Endodermal cell (in vitro differentiated cells): ENCODE measurements at regions not wholly inside any gene's neighbourhood (a gene's known extent, or its start where the extent isn't known, plus 50 kb on each side); places are given as distances from the start of the nearest gene placed in this dataset.

Source experiments
- DNase-seq: peaks from one replicate; pipeline ENCODE4 v3.0.0-alpha.2; 2017
- H3K27ac ChIP-seq: 2 replicates; pipeline ENCODE4 v1.5.1; 2013; ENCODE audit warnings: mild to moderate bottlenecking, low read depth, low read length, moderate library complexity
- H3K27me3 ChIP-seq: 2 replicates; pipeline ENCODE4 v1.6.1; 2013; ENCODE audit warnings: mild to moderate bottlenecking, low read length, moderate library complexity; ENCODE audit not compliant: insufficient read depth, control insufficient read depth, poor library complexity, severe bottlenecking
- H3K36me3 ChIP-seq: 2 replicates; pipeline ENCODE4 v1.7.0; 2013; ENCODE audit warnings: mild to moderate bottlenecking, low read length, moderate library complexity; ENCODE audit not compliant: control insufficient read depth, insufficient read depth
- H3K4me1 ChIP-seq: one replicate; pipeline ENCODE4 v1.7.0; 2013; ENCODE audit warnings: low read length; ENCODE audit not compliant: control insufficient read depth, insufficient read depth
- H3K4me3 ChIP-seq: 2 replicates; pipeline ENCODE4 v1.5.1; 2013; ENCODE audit warnings: mild to moderate bottlenecking, low read length, moderate library complexity
- H3K9ac ChIP-seq: 2 replicates; pipeline ENCODE4 v1.6.1; 2013; ENCODE audit warnings: mild to moderate bottlenecking, low read length, moderate library complexity; ENCODE audit not compliant: poor library complexity, severe bottlenecking; ENCODE audit errors: extremely low read depth
- H3K9me3 ChIP-seq: 2 replicates; pipeline ENCODE4 v1.6.1; 2013; ENCODE audit warnings: mild to moderate bottlenecking, low read length, moderate library complexity; ENCODE audit not compliant: control insufficient read depth
- H3K27ac Mint-ChIP-seq: 2 replicates; pipeline ENCODE4 v1.8.0; 2020; ENCODE audit warnings: mixed read lengths
- H3K27me3 Mint-ChIP-seq: 2 replicates; pipeline ENCODE4 v1.8.0; 2021; ENCODE audit warnings: mild to moderate bottlenecking, mixed read lengths; ENCODE audit not compliant: insufficient read depth
- H3K36me3 Mint-ChIP-seq: 2 replicates; pipeline ENCODE4 v1.8.0; 2020; ENCODE audit warnings: low read depth, mixed read lengths
- H3K4me1 Mint-ChIP-seq: 2 replicates; pipeline ENCODE4 v1.8.0; 2020; ENCODE audit warnings: mixed read lengths
- H3K4me3 Mint-ChIP-seq: 2 replicates; pipeline ENCODE4 v1.8.0; 2020; ENCODE audit warnings: mild to moderate bottlenecking, moderate library complexity, mixed read lengths
- H3K9me3 Mint-ChIP-seq: 2 replicates; pipeline ENCODE4 v1.8.0; 2020; ENCODE audit warnings: mild to moderate bottlenecking, mixed read lengths
- WGBS, 2 experiments: methylation state at CpG; one replicate each; pipeline versions ENCODE4 v1.1.5 to v1.1.7; 2013; ENCODE audit warnings: missing lambda C conversion rate in 2 of 2, mixed read lengths in 1 of 2; ENCODE audit not compliant: insufficient coverage in 1 of 2, insufficient read length in 1 of 2; 5-methylcytosine and 5-hydroxymethylcytosine counted together
- TF ChIP-seq, protein P1 (sequence below): fragments of 200-600 bp; sonication (generic); conservative IDR thresholded peaks from 2 replicates; pipeline ENCODE4 v1.5.0; 2021; ENCODE audit warnings: antibody characterized with exemption, mild to moderate bottlenecking

DNA sequence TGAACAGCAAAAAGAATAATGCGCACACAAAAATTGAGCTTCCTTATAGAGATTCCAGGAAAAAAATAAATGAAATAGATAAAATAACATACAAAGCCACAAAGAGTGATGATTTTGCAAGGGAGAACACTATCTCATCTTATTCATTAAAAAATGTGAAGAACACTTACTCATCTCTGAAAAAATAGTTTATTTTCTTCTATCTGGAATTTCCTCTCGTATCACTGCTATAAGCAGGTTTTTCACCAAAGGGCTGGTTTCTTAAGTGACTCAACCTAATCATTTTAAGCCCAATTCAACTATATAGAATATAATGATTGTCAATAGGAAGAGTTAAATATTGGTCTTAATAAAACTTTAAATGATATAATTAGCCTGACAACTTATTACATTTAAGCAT, 504.9 kb downstream of the NR2F1-AS1 start:
- no peaks in the 10 kb centered on the region for H3K4me1 ChIP-seq
- TF ChIP-seq, protein P1, sequence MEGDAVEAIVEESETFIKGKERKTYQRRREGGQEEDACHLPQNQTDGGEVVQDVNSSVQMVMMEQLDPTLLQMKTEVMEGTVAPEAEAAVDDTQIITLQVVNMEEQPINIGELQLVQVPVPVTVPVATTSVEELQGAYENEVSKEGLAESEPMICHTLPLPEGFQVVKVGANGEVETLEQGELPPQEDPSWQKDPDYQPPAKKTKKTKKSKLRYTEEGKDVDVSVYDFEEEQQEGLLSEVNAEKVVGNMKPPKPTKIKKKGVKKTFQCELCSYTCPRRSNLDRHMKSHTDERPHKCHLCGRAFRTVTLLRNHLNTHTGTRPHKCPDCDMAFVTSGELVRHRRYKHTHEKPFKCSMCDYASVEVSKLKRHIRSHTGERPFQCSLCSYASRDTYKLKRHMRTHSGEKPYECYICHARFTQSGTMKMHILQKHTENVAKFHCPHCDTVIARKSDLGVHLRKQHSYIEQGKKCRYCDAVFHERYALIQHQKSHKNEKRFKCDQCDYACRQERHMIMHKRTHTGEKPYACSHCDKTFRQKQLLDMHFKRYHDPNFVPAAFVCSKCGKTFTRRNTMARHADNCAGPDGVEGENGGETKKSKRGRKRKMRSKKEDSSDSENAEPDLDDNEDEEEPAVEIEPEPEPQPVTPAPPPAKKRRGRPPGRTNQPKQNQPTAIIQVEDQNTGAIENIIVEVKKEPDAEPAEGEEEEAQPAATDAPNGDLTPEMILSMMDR = no peak

DNA sequence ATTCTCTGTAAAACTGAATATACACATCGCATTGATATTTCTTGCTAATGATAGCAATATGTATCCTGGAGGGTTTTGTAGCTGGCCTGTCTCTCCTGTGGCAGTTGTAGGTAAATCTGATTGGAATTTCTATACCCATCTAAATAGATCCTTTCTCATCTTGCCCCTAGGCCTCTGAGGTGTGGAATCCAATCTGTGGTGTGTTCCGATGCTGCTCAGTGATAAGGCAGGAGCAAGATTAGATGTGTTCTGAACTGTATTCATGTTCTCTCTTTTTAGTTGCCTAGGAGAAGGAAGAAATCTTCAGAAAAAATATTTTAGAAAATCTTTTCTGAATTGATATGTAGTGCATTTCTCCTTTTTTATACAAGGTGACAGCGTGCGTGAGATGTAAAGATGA, 507.5 kb downstream of the NR2F1-AS1 start:
- H3K4me1 ChIP-seq = no peaks in the 10 kb centered on the region
- no peak overlapping the region for H3K27ac ChIP-seq
- H3K9ac ChIP-seq = no peak overlapping the region
- H3K36me3 Mint-ChIP-seq = no peaks in the 10 kb centered on the region
- H3K4me1 Mint-ChIP-seq = no peaks in the 10 kb centered on the region
- no peak overlapping the region for H3K27ac Mint-ChIP-seq
- no peaks in the 10 kb centered on the region for H3K27me3 ChIP-seq
- 94% methylated on average over 3 of the region's 4 CpGs; no CpG with 5 or more reads in 1 of the 2 experiments for WGBS, 2 experiments
- no peak overlapping the region for H3K4me3 ChIP-seq
- H3K9me3 Mint-ChIP-seq = no peaks in the 10 kb centered on the region
- no peak for DNase-seq
- H3K9me3 ChIP-seq = no peaks in the 10 kb centered on the region
- no peak overlapping the region for H3K4me3 Mint-ChIP-seq
- no peaks in the 10 kb centered on the region for H3K36me3 ChIP-seq
- no peaks in the 10 kb centered on the region for H3K27me3 Mint-ChIP-seq
- TF ChIP-seq, protein P1 = no peak

More for the DNA sequence above, 504.9 kb downstream of the NR2F1-AS1 start:
- Mint-ChIP-seq H3K9me3 (no peaks in the 10 kb centered on the region), H3K36me3 (no peaks in the 10 kb centered on the region), H3K4me1 (no peaks in the 10 kb centered on the region), H3K27ac (no peak overlapping the region), H3K4me3 (no peak overlapping the region), H3K27me3 (no peaks in the 10 kb centered on the region)
- Histone ChIP-seq H3K4me3 (no peak overlapping the region), H3K9ac (no peak overlapping the region), H3K9me3 (no peaks in the 10 kb centered on the region), H3K36me3 (no peaks in the 10 kb centered on the region), H3K27me3 (no peaks in the 10 kb centered on the region), H3K27ac (no peak overlapping the region)
- 86% methylated on average over 2 of the region's 2 CpGs; no CpG with 5 or more reads in 1 of the 2 experiments for WGBS, 2 experiments
- DNase-seq = no peak

DNA sequence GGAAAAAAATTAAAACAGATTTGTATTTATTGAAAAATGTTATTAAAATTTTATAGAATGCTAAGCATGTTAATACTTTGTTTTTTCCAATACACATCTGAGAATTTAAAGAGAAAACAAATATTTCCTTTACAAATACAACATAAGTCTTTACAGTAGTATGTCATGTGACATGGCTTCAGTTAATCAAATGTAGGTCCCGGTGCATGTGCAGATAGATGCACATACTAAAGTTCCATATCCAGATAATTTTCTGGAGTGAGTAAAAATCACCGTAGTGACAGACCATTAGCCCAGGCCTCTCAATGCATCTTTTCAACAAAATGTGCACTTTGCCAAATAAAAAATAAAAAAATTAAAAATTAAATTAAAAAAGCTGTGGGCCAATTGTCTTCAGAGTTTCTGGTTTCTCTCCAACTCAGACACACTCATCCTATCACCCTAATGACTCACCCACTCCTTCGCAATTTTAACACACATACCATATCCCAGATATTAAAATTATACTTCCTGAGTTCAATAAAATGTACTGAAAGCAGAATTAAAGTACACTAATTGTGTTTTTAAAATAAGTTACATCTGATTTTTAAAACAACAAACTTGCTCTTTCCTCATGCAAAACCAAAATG, 508.1 kb downstream of the NR2F1-AS1 start:
- Mint-ChIP-seq H3K9me3 (no peaks in the 10 kb centered on the region), H3K4me3 (no peak overlapping the region), H3K36me3 (no peaks in the 10 kb centered on the region), H3K4me1 (no peaks in the 10 kb centered on the region), H3K27me3 (no peaks in the 10 kb centered on the region), H3K27ac (no peak overlapping the region)
- Histone ChIP-seq H3K27ac (no peak overlapping the region), H3K9me3 (no peaks in the 10 kb centered on the region), H3K36me3 (no peaks in the 10 kb centered on the region), H3K27me3 (no peaks in the 10 kb centered on the region), H3K4me1 (no peaks in the 10 kb centered on the region), H3K4me3 (no peak overlapping the region), H3K9ac (no peak overlapping the region)
- TF ChIP-seq, protein P1 = no peak
- 97% methylated on average over 3 of the region's 3 CpGs; no CpG with 5 or more reads in 1 of the 2 experiments for WGBS, 2 experiments
- DNase-seq = no peak
